ENCODE measurements at regions not wholly inside any gene's neighbourhood (a gene's known extent, or its start where the extent isn't known, plus 50 kb on each side); places are given as distances from the start of the nearest gene placed in this dataset.

- no peak overlapping the region for H3K4me3 ChIP-seq (ENCODE audit: low read depth, low read length)
- TF ChIP-seq CTCF (IDR thresholded peaks at IDR 0.05; ENCODE audit: borderline replicate concordance, insufficient read depth, low read depth, low read length) = no peak
These were observed 338.9 kb upstream of the MBL2 start for GRCh38 chr10:53111529-53111928.

GRCh38 chr10:53109320-53109719, 336.7 kb upstream of the MBL2 start:
- H3K4me3 ChIP-seq (ENCODE audit: low read depth, low read length) = no peak overlapping the region
- no peak for TF ChIP-seq CTCF (IDR thresholded peaks at IDR 0.05; ENCODE audit: borderline replicate concordance, insufficient read depth, low read depth, low read length)

- TF ChIP-seq CTCF (IDR thresholded peaks at IDR 0.05; ENCODE audit: borderline replicate concordance, insufficient read depth, low read depth, low read length) = no peak
These were observed 335.8 kb upstream of the MBL2 start for GRCh38 chr10:53108317-53108934.

GRCh38 chr10:53107711-53108110, 335.1 kb upstream of the MBL2 start:
- no peak overlapping the region for H3K4me3 ChIP-seq (ENCODE audit: low read depth, low read length)
- no peak for TF ChIP-seq CTCF (IDR thresholded peaks at IDR 0.05; ENCODE audit: borderline replicate concordance, insufficient read depth, low read depth, low read length)

More at GRCh38 chr10:53108317-53108934, 335.8 kb upstream of the MBL2 start:
- no peak overlapping the region for H3K4me3 ChIP-seq (ENCODE audit: low read depth, low read length)

GRCh38 chr10:53102424-53102823, 329.8 kb upstream of the MBL2 start:
- TF ChIP-seq CTCF (IDR thresholded peaks at IDR 0.05; ENCODE audit: borderline replicate concordance, insufficient read depth, low read depth, low read length) = no peak
- no peak overlapping the region for H3K4me3 ChIP-seq (ENCODE audit: low read depth, low read length)

GRCh38 chr10:53093878-53094277, 321.3 kb upstream of the MBL2 start:
- TF ChIP-seq CTCF (IDR thresholded peaks at IDR 0.05; ENCODE audit: borderline replicate concordance, insufficient read depth, low read depth, low read length) = no peak
- H3K4me3 ChIP-seq (ENCODE audit: low read depth, low read length) = no peak overlapping the region

GRCh38 chr10:53091574-53091973, 319.0 kb upstream of the MBL2 start:
- H3K4me3 ChIP-seq (ENCODE audit: low read depth, low read length) = no peak overlapping the region
- no peak for TF ChIP-seq CTCF (IDR thresholded peaks at IDR 0.05; ENCODE audit: borderline replicate concordance, insufficient read depth, low read depth, low read length)
